ENCODE measurements at regions not wholly inside any gene's neighbourhood (a gene's known extent, or its start where the extent isn't known, plus 50 kb on each side); places are given as distances from the start of the nearest gene placed in this dataset.
"Not testable (repeated sequence)": the region's sequence is repeated elsewhere in the genome, so short reads cannot be mapped to it uniquely, and the experiment has no call there.

- no peak for DNase-seq (ENCODE audit: extremely low read depth in 1 of 2, low read depth in 1 of 2)
Measured at GRCh38 chr4:67333664-67334063, 211.6 kb downstream of the CENPC start.

GRCh38 chr4:67332627-67333026 lies 212.7 kb downstream of the CENPC start:
- no peak for DNase-seq (ENCODE audit: extremely low read depth in 1 of 2, low read depth in 1 of 2)

GRCh38 chr4:67328393-67328792 lies 216.9 kb downstream of the CENPC start:
- no peak for DNase-seq (ENCODE audit: extremely low read depth in 1 of 2, low read depth in 1 of 2)

GRCh38 chr4:67328018-67328278 lies 217.4 kb downstream of the CENPC start:
- DNase-seq (ENCODE audit: extremely low read depth in 1 of 2, low read depth in 1 of 2) = no peak

GRCh38 chr4:67327245-67328017 lies 217.9 kb downstream of the CENPC start:
- DNase-seq (ENCODE audit: extremely low read depth in 1 of 2, low read depth in 1 of 2) = peak in 1 of 2 donors; percentile 4

GRCh38 chr4:67325791-67326190 lies 219.5 kb downstream of the CENPC start:
- no peak for DNase-seq (ENCODE audit: extremely low read depth in 1 of 2, low read depth in 1 of 2)

GRCh38 chr4:67320645-67321044 lies 224.7 kb downstream of the CENPC start:
- DNase-seq (ENCODE audit: extremely low read depth in 1 of 2, low read depth in 1 of 2) = no peak

GRCh38 chr4:67319607-67320006 lies 225.7 kb downstream of the CENPC start:
- DNase-seq (ENCODE audit: extremely low read depth in 1 of 2, low read depth in 1 of 2) = not testable (repeated sequence)

GRCh38 chr4:67300497-67301185 lies 244.7 kb downstream of the CENPC start:
- DNase-seq (ENCODE audit: extremely low read depth in 1 of 2, low read depth in 1 of 2) = not testable (repeated sequence)

GRCh38 chr4:67292636-67293035 lies 252.7 kb downstream of the CENPC start:
- DNase-seq (ENCODE audit: extremely low read depth in 1 of 2, low read depth in 1 of 2) = no peak

GRCh38 chr4:67292045-67292444 lies 253.3 kb downstream of the CENPC start:
- no peak for DNase-seq (ENCODE audit: extremely low read depth in 1 of 2, low read depth in 1 of 2)

GRCh38 chr4:67291644-67292043 lies 253.7 kb downstream of the CENPC start:
- no peak for DNase-seq (ENCODE audit: extremely low read depth in 1 of 2, low read depth in 1 of 2)

- DNase-seq (ENCODE audit: extremely low read depth in 1 of 2, low read depth in 1 of 2) = no peak
Measured at GRCh38 chr4:67288964-67289363, 256.3 kb downstream of the CENPC start.

GRCh38 chr4:67286724-67287123 lies 258.6 kb downstream of the CENPC start:
- no peak for DNase-seq (ENCODE audit: extremely low read depth in 1 of 2, low read depth in 1 of 2)

GRCh38 chr4:67282749-67283148 lies 262.6 kb downstream of the CENPC start:
- no peak for DNase-seq (ENCODE audit: extremely low read depth in 1 of 2, low read depth in 1 of 2)

GRCh38 chr4:67275179-67275750 lies 270.0 kb downstream of the CENPC start:
- no peak for DNase-seq (ENCODE audit: extremely low read depth in 1 of 2, low read depth in 1 of 2)

GRCh38 chr4:67274671-67275070 lies 270.6 kb downstream of the CENPC start:
- not testable (repeated sequence) for DNase-seq (ENCODE audit: extremely low read depth in 1 of 2, low read depth in 1 of 2)

GRCh38 chr4:67273666-67274065 lies 271.6 kb downstream of the CENPC start:
- DNase-seq (ENCODE audit: extremely low read depth in 1 of 2, low read depth in 1 of 2) = no peak

- no peak for DNase-seq (ENCODE audit: extremely low read depth in 1 of 2, low read depth in 1 of 2)
Measured at GRCh38 chr4:67261971-67262370, 283.3 kb downstream of the CENPC start.

GRCh38 chr4:67256388-67257043 lies 288.8 kb downstream of the CENPC start:
- no peak for DNase-seq (ENCODE audit: extremely low read depth in 1 of 2, low read depth in 1 of 2)

GRCh38 chr4:67250131-67250896 lies 295.0 kb downstream of the CENPC start:
- DNase-seq (ENCODE audit: extremely low read depth in 1 of 2, low read depth in 1 of 2) = no peak
